ENCODE measurements at regions not wholly inside any gene's neighbourhood (a gene's known extent, or its start where the extent isn't known, plus 50 kb on each side); places are given as distances from the start of the nearest gene placed in this dataset.

DNA sequence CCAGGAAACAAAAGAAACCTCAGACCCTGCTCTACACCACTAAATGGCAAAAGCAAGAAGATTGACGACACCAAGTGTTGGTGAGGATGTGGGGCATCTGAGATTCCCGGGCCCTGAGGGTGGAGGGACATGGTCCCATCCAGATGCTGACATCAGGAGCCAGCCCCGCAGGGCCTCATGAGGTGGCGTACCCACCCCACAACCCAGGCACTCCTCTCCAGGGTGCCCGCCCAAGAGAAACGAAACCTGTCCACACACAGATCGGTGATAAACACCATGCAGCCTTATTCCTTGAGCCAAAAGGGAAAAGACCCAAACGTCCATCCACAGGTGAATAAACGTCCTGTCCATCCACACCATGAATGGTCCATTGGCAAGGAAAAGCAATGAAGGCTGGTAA, 54.8 kb upstream of the C14orf180 start:
- TF ChIP-seq POLR2A (IDR thresholded peaks at IDR 0.05) (no peak), POLR2AphosphoS5 (IDR thresholded peaks at IDR 0.05) (no peak), CTCF (IDR thresholded peaks at IDR 0.05) (no peak), EP300 (IDR thresholded peaks at IDR 0.05) (no peak)
